Vagina (tissue), 2 donors: ENCODE measurements at regions not wholly inside any gene's neighbourhood (a gene's known extent, or its start where the extent isn't known, plus 50 kb on each side); places are given as distances from the start of the nearest gene placed in this dataset.

Experiments used
- CTCF ChIP-seq, 3 experiments: fragments of 450-650 bp in 2 of 3; fragments of 200-600 bp in 1 of 3; sonication (generic) in 1 of 3; IDR thresholded peaks; one replicate each; pipeline ENCODE4 v1.5.1; 2017 to 2019; ENCODE audit warnings: antibody characterized with exemption in 3 of 3, mild to moderate bottlenecking in 2 of 3, moderate library complexity in 2 of 3
- POLR2A ChIP-seq, 2 donors: fragments of 450-650 bp; IDR thresholded peaks; one replicate each; pipeline ENCODE4 v1.6.1; 2017; ENCODE audit warnings: antibody characterized with exemption in 2 of 2, mild to moderate bottlenecking in 2 of 2, moderate library complexity in 2 of 2
- POLR2AphosphoS5 ChIP-seq, 2 donors: sonication (generic); formaldehyde crosslinking; IDR thresholded peaks; one replicate each; pipeline ENCODE4 v1.9.0; 2017; ENCODE audit warnings: antibody characterized with exemption in 2 of 2, mild to moderate bottlenecking in 2 of 2, low read depth in 1 of 2; ENCODE audit not compliant: insufficient read depth in 1 of 2

- TF ChIP-seq CTCF (IDR thresholded peaks at IDR 0.05): no peak
- TF ChIP-seq POLR2A (IDR thresholded peaks at IDR 0.05): no peak
- TF ChIP-seq POLR2AphosphoS5 (IDR thresholded peaks at IDR 0.05; ENCODE audit: insufficient read depth in 1 of 2, low read depth in 1 of 2): no peak
Measured at GRCh38 chr1:36625253-36625934, 142.7 kb upstream of the CSF3R start.
